GM18907 (cell line): ENCODE measurements at regions not wholly inside any gene's neighbourhood (a gene's known extent, or its start where the extent isn't known, plus 50 kb on each side); places are given as distances from the start of the nearest gene placed in this dataset.
"Not testable (repeated sequence)": the region's sequence is repeated elsewhere in the genome, so short reads cannot be mapped to it uniquely, and the experiment has no call there.

Experiments used
- ATAC-seq: cut with Tn5 transposase; IDR thresholded peaks from one replicate; pipeline ENCODE4 v1.9.1; 2021; ENCODE audit warnings: mild to moderate bottlenecking, moderate library complexity; ENCODE audit not compliant: unreplicated experiment

- ATAC-seq: no peak
Measured at GRCh38 chr1:90864681-90865080, 147.6 kb upstream of the BARHL2 start.

GRCh38 chr1:90862782-90863181 is 145.7 kb upstream of the BARHL2 start:
- ATAC-seq: no peak

GRCh38 chr1:90861421-90861820 is 144.3 kb upstream of the BARHL2 start:
- ATAC-seq: not testable (repeated sequence)

- no peak for ATAC-seq
Measured at GRCh38 chr1:90856463-90857007, 139.4 kb upstream of the BARHL2 start.

GRCh38 chr1:90854397-90854924 is 137.4 kb upstream of the BARHL2 start:
- ATAC-seq: no peak

GRCh38 chr1:90851711-90852050 is 134.6 kb upstream of the BARHL2 start:
- no peak for ATAC-seq

GRCh38 chr1:90850898-90851710 is 134.0 kb upstream of the BARHL2 start:
- peak; percentile 99 for ATAC-seq

- no peak for ATAC-seq
Measured at GRCh38 chr1:90850181-90850897, 133.2 kb upstream of the BARHL2 start.

GRCh38 chr1:90841473-90841872 is 124.4 kb upstream of the BARHL2 start:
- no peak for ATAC-seq

- no peak for ATAC-seq
Measured at GRCh38 chr1:90840352-90840751, 123.2 kb upstream of the BARHL2 start.

GRCh38 chr1:90839323-90839722 is 122.2 kb upstream of the BARHL2 start:
- ATAC-seq: no peak

- ATAC-seq: no peak
Measured at GRCh38 chr1:90838720-90839119, 121.6 kb upstream of the BARHL2 start.

- ATAC-seq: no peak
Measured at GRCh38 chr1:90837420-90837819, 120.3 kb upstream of the BARHL2 start.

- no peak for ATAC-seq
Measured at GRCh38 chr1:90836345-90836679, 119.2 kb upstream of the BARHL2 start.

- ATAC-seq: no peak
Measured at GRCh38 chr1:90835661-90836344, 118.7 kb upstream of the BARHL2 start.

GRCh38 chr1:90834886-90835660 is 118.0 kb upstream of the BARHL2 start:
- no peak for ATAC-seq

- no peak for ATAC-seq
Measured at GRCh38 chr1:90834354-90834885, 117.3 kb upstream of the BARHL2 start.

GRCh38 chr1:90833466-90834110 is 116.5 kb upstream of the BARHL2 start:
- no peak for ATAC-seq

- no peak for ATAC-seq
Measured at GRCh38 chr1:90831910-90832309, 114.8 kb upstream of the BARHL2 start.

GRCh38 chr1:90826834-90827233 is 109.7 kb upstream of the BARHL2 start:
- ATAC-seq: no peak
